GM18867 (cell line): ENCODE measurements at regions not wholly inside any gene's neighbourhood (a gene's known extent, or its start where the extent isn't known, plus 50 kb on each side); places are given as distances from the start of the nearest gene placed in this dataset.

Experiments used
- ATAC-seq: cut with Tn5 transposase; IDR thresholded peaks from one replicate; pipeline ENCODE4 v1.9.1; 2021; ENCODE audit warnings: mild to moderate bottlenecking, moderate library complexity; ENCODE audit not compliant: unreplicated experiment

DNA sequence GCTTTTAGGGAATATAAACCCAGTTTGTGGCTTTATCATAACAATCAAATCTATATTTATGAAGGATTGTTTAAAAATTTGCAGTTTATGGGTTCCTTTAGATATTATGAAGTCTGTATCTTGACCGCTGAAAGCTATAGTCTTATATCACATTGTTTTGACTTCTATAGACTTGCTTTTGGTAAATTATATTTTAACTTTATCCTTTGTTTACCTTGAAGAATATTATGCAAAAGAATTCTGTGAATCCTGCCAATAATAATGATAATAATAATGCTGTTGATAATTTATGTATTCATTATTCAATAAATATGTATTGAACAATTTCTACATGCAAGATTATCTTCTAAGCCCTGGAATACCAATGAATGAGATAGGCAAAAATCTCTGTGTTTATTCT, 101.9 kb upstream of the MTPN start:
- no peak for ATAC-seq

DNA sequence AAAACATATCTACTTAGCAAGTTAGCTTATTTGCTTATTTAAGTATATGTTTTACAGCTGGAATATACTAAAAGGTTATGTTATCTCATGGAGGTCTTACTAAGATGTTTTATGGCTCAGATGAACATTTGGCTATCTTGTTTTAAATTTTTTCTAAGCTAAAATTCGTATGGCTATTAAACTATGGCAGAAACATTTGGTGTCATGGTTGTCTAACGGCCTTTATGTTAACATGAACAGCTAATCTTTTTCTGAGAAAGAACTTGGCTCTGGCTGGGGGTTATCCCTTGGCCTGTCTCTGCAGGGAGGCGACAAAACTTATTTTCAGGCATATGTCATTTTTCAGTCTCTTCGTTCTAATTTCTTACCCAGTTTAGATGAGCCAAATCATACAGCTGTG, 101.5 kb upstream of the MTPN start:
- no peak for ATAC-seq

DNA sequence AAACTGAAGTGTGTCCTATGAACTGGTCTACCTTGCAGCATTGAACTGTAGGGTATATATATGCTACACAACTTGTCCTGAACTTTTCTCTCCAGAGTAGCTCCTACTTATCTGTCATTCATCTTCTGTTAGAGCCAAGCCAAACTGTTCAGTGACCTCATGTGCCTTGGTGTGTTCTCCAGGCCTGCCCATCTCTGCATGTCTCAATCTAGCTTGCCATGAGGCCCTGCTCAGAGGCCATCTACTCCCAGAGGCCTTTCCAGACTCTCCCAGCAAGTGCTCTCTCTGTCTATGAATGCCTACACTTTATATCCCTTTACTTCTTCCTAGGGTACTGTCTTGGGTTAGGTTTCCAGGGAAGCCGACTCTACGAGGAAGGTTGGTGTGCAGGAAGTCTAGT, 99.8 kb upstream of the MTPN start:
- no peak for ATAC-seq

DNA sequence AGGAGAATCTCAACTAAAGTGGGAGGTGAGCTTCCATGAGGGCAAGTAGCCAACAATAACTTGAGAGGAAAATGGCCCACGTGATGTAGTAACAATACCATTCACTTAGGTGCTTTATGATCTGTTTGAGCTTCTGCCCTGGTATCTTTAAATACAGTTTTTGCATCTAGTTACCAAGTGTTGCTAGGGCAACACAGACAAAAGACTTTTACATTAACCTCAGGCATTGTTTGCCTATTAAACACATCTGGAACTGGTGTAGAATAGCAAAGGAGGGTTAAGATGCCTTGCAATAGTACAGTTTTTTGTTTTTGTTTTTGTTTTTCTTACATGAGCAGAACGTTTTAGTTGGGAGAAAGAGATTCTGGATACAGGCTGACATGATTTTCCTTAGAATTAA, 97.7 kb upstream of the MTPN start:
- ATAC-seq: no peak

DNA sequence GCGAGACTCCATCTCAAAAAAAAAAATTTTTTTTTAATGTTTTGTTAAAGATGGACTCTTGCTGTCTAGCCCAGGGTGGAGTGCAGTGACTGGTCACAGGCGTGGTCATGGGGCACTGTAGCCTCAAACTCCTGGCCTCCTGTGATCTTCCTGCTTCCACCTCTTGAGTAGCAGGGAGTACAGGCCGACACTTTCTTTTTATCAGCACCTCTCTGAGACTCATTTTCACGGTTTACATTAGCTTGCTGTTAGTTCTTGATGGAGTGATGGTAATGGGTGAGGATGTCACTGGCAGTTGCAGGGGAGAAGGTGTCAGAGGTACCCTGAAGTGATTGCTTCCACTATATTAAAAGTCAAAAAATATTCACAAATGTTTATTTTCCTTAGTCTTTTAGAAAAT, 95.3 kb upstream of the MTPN start:
- ATAC-seq: no peak

DNA sequence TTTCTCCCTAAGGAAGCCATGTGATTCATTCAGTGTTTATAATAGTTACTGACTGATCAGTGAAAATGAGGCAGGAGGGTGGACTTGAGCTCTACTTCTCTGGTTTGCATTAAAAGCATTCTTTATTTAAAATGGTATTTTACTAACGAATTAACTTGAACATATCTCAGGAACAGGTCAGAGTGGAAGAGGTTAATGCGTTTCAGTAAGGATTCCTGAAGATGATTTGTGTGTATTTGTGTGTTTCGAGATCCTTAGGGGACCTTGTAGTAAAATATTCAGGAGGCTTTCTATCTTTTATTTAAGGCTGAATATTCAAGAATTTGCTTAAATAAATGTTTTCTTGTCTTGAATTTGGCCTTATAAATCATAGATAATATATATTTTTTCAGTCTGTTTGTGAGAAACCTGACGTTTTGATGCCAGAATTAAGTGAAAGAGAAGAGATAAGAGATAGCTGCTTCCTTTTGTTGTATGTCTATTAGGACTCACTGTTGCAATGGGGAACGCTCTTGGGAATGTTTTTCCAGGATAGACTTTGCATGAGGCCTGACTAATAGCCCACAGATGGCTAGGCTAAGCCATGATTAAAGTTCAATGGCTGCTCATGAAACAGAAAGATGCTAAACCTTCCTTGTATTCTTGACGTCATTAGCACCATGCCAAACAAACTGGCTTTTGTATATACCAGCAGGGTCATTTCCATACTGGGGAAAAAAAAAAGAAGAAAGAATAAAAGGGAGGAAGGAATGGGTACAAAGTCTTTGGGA, 93.8 kb upstream of the MTPN start:
- no peak for ATAC-seq

DNA sequence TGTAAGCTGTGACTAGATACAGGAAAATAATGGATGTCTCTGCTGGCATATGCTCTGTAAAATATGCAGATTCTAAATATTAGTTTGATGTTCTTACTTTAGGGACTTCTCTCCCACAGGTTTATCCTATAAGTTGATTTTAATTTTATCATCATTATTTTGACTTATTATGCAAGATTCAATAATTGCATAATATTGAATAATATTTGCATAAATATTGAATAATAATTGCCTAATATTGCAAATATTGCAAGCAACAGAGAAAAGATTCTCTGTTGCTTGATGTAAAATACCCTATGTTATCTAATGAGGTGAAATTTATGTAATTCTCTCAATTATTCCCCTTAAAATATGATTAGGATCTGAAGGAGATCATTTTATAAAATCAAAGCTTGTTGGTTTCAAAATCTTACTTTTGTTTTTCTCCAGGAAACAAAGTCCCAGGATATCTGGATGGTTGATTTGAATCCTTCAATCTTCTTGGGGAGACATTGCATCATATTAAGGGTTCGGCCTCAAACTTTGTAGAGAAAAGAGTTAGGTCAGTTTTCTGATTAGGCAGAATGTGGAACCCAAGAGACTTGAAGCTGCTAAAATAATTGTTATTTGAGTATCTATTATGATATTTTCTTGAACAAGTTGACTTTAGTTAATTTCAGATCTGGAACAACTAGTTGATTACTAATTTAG, 92.8 kb upstream of the MTPN start:
- no peak for ATAC-seq

DNA sequence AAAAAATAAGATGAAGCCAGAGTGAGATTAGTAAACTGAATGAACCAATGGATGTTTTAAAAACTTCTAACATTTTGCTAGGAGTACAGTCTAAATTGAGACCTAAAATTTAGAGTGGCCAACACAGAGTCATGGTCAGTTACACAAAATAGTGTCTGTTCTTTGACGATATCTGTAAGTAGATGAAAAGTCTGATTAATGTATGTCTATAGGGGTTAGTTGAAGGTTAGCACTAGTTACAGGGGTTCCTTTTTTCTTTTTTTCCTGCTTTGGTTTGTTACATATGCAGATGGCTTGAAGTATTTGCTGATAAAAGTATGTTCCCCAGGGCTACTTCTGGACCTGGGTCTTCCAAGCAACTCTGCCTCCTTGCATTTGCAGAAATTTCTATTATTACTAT, 90.1 kb upstream of the MTPN start:
- no peak for ATAC-seq

DNA sequence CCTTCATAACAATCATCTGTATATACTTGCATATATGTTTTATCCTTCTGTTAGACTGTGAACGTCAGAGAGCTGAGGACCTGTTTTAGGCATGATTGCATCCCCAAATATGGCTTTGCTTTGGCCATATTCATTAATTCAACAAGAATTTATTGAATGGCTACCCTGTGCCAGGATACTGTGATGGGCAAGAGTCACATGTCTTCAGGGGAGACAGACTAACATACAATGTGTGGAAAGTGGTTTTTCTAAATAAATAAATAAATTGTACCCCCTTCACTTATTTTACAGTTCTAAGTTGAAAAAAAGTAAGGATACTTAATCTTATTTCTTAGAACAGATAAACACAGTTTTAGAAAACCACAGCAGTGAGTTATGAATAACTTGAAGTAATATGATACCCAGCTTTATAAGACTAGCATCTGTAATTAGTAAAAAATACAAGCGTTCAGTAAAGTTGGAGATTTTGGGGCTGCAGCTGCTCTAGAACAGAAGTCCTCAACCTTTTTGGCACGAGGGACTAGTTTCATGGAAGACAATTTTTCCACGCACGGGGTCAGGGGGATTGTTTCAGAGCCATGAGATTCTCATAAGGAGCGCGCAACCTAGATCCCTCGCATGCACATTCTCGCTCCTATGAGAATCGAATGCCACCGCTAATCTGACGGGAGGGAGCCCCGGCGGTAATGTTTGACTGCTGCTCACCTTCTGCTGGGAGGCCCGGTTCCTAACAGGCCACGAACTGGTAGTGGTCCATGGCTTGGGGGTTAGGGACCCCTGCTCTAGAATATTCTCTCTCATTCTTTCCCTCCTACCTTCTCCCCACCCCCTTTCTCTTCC, 89.4 kb upstream of the MTPN start:
- no peak for ATAC-seq

DNA sequence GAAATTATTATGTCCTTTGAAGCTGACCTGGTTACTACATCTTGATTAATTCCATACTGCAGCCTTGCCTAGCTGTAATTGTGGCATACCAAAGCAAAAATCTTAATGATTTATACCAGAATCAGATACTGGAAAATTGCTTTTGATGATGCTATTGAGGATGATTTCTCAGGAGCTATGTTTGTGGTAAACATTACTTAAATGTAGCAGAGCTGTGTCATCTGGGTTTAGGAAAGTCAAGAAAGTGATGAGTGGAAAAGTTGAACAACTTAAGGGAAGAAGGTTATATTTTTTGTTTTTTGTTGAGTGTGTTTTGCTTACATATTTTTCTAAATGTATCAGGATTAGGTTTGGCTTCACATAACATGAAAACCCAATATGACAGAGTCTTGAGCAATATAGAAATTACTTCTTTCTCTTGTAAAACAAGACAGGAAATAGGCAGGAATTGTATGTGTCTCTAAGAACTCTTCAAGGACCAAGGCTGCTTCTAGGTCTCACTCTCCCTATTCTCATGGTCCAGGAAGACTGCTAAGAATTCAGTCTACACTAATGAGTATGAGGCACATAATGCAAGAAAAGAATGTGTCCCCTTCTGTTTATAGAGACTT, 87.6 kb upstream of the MTPN start:
- ATAC-seq: no peak

DNA sequence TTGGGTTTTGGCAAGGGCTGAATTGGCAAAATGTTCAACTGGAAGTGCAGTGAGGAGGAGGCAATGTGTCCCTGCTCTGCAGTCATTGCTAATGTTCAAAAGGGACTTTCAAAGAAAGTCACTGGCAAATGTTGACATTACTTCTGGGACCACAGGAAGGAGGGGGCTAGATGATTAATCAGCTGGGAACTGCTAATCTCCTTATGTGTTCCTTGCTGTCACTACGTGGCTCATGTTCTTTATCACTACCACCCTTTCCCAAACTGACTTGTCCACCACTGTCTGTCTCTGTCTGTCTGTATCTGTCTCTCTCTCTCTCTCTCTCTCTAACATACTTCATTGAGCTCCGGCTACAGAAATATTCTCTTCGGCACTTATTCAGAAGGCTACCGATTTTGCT, 86.9 kb upstream of the MTPN start:
- ATAC-seq: no peak

DNA sequence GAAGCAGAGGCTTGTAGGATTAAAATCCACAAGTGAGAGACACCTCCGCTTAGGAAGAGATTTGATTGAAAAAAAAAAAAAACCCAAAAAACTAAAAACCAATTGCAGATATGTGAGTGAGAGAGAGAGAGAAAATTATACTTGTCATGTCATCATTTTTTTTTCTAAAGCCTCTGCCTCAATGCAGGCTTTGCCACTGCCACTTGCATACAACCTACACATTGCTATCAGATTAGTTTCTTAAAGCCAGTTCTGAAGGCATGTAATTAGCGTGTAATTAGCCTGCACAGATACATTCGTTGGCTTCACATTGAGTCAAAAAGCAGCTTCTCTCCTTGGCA, 86.1 kb upstream of the MTPN start:
- no peak for ATAC-seq

DNA sequence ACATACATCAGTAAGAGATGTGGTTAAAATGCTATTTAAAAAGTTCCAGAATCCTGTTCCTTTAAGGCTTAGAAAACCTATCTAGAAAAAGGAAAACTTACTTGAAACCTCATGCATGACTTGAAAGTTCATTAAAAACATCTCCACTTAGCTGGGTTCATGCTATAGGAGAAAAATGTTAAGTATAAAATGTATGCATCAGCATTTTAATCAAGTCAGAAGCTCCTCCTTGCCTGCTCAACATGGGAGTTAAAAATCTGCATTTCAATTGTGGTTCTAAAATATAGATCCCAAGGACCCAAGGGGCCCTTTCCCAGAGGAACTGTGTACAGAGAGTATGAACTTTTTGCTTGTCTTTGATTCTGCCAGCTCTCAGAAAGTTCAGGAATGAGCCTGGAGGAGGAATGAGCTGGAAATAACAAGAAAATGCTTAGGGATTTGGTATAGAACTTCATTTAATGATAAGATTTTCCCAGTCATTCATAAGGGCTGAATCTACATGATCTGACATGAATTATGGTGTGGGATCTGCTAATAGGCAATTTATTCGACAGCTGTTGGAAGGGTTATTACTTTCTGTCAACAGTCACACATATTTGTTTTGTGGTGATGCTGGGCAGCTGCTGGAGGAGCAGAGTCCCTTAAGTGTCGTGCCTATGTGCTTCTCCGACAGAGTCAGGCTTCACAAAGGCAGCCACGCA, 85.6 kb upstream of the MTPN start:
- ATAC-seq: no peak

DNA sequence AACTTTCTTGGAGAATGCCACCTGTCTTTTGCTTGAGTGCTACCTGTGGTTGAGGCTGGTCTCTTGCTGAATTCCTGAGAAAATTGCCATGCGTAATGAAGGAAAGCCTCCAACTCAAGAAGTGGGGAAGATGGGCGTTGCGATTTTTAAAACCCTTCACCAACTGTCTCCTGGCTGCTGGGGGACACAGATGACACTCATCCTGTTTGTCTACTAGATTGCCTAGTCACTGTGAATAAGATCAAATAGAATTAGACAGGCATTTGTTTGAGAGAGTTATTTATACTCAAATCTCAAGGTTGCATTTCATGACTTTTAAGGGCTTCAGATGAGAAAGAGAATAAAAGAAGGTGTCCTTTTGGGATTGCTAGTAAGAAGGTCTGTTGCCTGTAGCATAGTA, 84.3 kb upstream of the MTPN start:
- no peak for ATAC-seq

DNA sequence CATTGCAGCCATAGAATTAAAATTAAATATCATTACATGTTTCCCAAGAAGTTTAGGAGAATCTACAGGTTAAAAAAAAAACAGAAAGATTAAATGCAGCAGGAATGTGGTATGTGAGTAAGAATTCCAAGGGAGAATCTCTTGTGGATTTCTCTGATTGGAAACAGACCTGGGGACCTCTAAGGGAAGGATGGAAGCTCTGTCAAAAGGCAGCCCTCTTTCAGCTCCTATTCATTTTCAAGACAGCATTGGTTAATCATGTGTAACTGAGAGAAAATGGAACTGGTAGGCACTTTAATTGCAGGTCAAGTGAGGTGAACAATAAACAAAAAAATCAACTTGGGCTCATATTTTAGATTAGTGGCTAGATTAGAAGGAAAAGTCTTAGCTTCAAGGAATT, 81.4 kb upstream of the MTPN start:
- no peak for ATAC-seq

DNA sequence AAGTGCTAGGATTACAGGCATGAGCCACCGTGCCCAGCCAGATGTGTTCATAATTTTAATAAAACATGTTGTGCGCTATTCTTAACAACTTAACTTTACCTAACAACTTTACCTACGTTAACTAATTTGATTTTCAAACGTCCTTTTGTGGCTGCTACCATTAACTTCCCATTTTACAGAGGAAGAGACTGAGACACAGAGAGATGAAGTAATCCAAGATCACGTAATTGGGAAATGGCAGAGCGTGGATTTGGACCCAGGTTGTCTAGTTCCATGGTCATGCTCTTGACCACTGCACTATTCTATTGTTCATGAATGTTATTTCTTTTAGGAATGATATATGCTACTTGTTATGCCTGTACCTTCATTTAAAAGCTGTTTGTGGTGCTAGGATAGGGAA, 80.3 kb upstream of the MTPN start:
- no peak for ATAC-seq

DNA sequence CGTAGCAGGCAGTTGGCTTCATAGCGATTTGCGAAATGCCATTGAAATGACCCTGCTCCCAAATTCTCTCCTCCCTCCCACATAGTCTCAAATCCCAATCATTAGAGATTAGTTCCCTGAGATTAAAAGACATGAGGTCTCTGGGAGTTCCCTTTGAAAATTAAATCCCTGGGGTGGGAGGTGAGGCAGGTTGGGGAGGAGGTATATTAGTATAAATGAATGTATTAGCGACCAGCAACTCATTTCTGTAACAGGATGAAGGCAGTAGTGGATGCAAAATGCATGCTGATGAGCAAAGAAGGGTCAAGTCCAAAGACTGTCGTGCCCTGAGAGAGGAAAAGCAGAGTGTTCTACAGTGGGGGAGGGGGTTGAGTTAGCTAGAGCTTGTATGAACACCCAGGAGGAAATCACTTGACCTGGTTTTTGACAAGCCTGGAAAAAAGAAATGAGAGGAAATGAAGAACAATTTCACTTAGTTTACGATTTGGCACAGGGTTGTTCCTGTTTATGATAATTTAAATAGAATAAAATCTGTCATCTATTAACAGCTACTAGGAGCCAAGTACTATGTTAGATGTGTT, 79.6 kb upstream of the MTPN start:
- ATAC-seq: no peak

DNA sequence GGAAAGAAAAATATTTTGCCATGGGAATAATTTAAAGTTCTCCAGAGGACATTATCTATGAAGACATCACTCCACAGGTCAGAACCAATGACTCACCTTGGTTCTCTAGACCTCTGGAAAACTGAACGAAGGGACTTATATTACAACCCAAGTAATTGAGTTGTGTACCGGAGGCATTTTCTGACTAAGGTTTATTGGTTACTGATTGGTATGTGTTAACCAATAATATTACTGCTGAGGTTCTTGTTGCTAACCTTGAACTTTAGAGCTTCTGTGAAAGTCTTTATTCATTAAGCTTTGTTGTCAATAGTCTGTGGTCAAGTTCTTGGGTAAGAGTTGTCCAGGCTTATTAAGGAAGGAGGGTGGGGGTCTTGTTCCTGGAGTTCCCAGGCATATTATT, 78.1 kb upstream of the MTPN start:
- ATAC-seq: no peak

DNA sequence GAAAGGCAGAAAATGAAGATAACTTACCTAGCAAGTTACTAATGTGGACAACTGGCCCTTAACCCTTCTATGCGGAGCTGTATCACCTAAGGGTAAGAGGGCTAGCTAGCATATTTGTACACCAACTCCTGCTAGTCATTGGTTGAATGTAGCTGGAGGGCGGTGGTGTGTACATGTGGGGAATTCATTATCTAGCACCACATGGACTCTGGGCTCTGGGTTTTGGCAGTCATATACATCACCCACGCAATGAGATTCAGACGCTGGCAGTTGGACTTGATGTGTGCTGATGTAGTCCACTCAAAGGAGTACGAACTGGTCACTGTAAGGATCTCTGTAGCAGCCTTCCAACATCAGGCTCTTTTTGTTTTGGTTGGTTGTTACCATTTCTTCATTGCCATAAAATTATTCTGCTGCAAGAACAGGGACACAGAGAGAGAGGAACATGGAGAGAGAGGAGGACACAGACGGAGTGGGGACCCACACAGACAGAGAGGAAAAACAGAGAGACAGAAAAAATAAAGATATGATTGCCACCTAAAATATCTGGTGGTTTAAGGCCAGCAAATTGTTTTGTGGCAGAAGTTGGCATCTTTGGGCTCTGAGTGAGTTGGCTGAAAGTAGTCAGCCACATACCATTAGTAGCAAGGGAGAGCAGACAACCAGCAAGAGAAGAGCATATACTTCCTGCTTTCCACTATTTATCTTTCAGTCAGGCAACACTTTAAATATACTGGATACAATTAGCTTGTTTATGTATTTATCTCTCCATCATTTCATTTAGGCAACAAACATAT, 76.7 kb upstream of the MTPN start:
- ATAC-seq: no peak
